DMS 273 (cell line): ENCODE measurements at regions not wholly inside any gene's neighbourhood (a gene's known extent, or its start where the extent isn't known, plus 50 kb on each side); places are given as distances from the start of the nearest gene placed in this dataset.
A peak's percentile ranks its signal among the peaks of the same experiment; 100 is the strongest.

Experiments used
- DNase-seq: peaks from one replicate; lab custom pipeline; 2025; ENCODE audit not compliant: unreplicated experiment; lab: John Stamatoyannopoulos, UW

DNA sequence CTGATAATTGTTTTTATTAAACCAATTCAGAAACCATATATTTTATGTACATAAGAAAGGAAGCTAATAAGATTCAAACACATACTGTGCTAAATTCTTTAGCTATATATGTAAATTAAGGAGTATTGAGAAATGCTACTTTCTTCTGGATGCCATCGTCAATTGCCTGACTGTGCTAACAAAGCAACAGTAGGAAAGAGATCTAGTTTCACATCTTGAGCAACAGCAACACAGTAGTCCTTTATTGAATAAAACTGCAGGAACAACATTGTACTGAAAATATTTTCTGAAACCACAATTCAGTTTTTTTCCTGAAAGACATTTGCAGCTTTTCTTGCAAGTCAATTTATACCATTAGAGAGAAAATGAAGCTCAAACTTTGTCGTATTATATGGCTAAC is 1404.9 kb upstream of the SLC39A10 start:
- no peak for DNase-seq

DNA sequence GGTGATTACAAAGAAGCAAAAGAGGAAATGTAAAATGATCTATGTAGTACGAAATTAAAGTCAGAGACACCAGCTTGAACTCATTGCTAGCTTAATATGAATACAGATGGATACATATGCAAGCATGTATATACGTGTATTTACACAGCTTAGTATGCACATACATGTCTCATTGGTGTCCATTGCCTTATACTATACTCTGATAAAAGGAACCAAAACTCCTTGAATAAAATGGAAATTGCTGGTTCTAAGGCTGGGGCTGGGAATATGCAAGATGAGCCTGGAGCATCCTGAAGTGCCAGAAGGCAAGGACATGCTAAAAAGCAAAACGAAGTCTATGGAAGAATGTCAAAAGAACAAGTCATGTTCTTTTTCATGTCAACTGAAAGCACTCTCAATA is 1424.4 kb upstream of the SLC39A10 start:
- no peak for DNase-seq

DNA sequence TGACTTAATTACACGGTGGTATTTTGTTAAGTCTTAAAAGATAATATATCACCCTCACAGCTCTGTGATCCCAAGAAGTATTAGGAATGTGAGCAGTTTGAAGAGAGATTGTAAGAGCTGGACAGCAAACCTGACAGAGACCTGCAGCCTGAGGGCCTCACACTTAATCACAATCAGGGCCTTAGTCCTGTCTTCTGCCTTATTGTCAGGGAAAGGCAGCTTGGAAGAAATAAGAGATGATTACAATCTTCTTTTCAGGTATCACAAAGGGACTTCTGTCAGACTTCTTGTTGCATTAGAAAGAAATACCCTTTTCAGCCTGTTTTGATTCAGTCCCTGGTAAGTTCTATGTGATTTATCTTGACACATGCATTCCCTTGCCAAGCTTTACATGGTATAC is 1433.8 kb upstream of the SLC39A10 start:
- DNase-seq = peak; percentile 26

DNA sequence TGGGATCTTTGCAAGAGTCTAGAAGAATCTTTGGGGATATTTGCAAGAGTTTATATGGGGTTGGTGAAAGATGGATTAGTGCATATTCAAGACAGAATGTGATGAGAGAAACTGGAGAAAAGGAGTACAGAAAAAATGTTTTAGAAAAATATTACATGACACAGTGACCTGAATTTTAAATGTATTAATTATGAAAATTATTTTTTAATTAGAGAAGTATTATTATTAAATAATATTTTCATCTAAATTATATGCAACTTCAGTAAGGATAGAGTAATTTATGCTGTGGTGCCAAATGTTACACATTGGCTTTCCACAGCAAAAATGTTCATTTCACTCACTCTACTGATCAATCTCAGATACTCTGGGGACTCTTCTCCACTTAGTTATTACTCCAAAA is 1442.8 kb upstream of the SLC39A10 start:
- DNase-seq = no peak

DNA sequence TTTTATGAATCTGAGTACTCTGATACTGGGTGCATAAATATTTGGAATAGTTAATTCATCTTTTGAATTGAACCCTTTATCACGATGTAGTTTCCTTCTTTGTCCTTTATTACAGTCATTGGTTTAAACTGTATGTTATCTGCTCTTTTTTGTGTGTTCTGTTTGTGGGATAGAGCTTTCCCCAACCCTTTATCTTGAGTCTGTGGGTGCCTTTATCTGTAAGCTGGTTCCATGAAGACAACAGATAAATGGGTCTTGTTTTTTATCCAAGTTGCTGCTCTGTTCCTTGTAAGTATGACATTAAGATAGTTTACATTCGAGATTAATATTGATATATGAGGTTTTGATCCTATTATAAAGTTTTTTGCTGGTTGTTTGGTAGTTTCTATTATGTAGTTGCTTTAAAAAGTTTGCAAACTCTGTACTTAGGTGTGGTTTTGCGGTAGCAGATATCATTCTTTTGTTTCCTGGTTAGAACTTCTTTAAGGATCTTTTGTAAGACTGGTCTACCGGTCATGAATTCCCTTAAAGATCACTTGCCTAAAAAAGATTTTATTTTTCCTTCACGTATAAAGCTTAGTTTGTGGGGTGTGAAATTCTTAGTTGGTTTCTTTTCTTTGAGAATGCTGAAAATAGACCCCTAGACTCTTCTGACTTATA is 1451.3 kb upstream of the SLC39A10 start:
- DNase-seq = no peak

DNA sequence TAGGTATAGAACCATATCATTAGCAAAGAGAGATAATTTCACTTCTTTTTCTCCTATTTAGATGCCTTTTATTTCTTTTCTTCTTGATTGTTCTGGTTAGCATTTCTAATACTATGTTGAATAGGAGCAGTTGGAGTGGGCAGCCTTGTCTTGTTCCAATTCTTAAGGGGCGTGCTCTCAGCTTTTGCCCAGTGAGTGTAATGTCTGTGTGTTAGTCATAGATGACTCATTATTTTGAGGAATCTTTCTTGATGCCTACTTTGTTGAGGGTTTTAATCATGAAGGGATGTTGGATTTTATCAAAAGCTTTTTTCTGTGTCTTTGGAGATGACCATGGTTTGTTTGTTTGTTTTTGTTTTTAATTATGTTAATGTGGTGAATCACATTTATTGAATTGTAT is 1453.1 kb upstream of the SLC39A10 start:
- DNase-seq = no peak

DNA sequence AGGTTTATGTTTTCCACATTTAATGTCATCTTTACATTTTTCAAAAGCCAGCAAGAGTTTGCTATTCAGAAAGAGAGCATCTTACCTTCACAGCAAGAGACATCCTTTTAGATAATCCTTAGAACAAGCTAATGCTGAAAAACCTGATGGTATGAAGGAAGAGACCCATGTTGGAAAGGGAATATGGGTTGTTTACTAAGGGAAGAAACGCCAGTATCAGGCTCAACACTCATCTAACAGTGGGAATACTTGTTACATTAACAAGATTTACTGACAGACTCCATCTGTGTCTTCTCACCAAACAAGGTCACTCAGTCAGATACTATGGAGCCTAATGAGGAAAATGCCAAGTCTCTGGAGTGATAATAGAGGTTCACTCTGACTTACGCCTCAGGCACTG is 1474.1 kb upstream of the SLC39A10 start:
- no peak for DNase-seq

DNA sequence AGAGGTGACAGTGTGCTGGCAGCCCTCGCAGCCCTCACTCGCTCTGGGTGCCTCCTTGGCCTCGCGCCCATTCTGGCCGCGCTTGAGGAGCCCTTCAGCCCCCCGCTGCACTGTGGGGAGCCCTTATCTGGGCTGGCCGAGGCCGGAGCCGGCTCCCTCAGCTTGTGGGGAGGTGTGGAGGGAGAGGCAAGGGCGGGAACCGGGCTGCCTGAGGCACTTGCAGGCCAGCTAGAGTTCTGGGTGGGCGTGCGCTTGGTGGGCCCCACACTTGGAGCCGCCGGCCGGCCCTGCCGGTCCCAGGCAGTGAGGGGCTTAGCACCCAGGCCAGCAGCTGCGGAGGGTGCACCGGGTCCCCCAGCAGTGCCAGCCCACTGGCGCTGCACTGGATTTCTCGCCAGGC is 1480.9 kb upstream of the SLC39A10 start:
- no peak for DNase-seq

DNA sequence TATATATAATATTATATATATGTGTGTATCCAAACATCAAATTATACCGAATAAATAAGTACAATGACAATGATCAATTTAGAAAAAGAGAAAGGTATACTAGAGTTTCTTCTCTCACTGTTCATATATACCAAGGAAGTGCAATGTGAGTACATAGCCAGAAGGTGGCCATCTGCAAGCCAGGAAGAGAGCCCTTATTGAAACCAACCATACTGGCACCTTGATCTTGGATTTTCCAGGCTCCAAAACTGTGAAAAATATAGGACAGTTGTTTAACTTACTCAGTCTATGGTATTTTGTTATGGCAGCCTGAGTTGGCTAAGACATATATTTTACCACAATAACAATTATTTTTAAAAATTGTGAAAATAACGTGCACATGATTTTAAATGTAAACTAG is 1490.2 kb upstream of the SLC39A10 start:
- DNase-seq = peak; percentile 78

DNA sequence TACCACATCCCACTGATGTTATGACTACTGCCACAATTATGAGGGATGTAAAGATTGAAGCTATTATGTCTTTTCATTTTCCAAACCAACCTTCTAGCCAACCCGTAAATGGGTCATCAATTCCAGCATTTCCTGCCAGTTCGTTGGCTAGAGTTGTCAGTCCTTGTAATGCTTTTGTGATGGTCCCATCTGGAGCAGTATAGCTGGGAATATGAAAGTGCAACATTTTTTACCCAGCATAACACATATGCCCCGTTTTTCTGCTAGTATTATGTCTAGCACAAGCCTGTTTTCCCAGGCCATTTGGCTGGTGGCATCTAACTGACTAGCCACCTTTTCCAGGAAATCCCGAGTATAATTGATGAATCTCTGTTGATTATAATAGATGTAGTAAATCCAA is 1501.6 kb upstream of the SLC39A10 start:
- no peak for DNase-seq

DNA sequence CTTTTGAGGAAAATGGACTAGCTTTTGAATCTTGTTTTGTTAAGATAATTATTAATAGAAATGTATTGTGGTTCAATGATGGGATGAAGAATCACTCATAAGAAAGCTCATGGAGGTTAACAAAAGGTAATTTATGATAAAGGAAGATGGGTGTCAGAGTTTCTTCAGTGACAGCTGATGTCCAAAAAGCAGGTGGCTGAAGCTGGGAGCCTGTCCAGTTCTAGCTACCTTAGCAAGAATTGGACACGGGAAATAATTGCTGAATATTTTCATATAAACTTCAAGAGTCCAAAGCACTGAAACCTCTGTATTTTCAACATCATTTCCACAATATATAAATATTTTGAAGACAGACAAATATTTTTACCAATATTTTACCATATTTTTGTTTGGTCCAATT is 1505.8 kb upstream of the SLC39A10 start:
- DNase-seq = no peak

DNA sequence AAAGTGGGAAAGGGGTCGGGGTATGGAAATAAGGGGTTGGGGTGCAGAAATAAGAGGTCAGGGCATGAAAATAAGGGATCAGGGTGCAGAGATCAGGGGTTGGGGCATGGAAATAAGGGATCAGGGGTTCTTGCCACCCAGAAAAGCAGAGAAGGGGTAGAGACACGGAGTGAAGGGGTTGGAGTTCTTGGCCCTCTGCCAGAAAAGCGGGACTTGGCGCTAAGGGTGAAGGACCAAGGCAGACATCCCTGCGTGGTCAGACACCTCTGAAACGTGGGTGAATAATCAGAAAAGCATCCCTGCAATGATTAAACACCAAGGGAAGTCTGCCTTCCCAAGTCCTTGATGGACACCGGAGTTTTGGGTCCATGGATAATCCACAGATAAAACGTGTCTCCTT is 1521.6 kb upstream of the SLC39A10 start:
- no peak for DNase-seq

DNA sequence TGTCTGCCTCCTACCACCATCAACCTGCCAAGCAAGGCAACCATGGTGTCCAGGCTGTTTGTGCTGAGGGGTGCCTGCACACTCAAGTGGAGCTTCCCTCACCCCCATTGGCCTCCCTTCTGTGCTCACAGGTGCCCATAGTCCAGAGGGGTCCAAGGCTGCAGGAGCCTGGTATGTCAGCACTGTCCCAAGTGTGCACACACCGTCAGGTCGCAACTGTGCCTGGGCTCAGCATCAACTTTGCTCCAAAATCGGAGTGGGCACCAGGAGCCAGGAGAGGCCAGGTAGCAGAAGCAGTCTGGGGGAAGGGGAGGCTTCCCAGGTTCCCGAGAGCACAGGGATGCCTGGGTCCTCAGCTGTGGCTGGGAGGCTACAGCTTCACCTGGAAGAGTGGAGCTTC is 1528.2 kb upstream of the SLC39A10 start:
- no peak for DNase-seq

DNA sequence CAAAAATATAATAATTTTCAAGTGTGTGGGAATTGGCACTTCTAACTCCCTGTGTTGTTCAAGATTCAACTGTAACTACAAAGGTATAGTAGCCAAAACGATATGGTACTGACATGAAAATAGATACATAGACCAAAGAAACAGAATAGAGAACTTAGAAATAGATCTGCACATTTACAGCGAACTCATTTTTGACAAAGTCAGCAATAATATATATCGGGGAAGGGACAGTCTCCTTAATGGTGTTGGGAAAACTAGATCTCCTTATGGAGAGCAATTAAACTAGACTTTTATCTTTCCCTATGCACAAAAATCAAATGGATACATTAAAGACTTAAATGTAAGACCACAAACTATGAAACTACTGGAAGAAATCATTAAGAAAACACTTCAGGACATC is 1530.6 kb upstream of the SLC39A10 start:
- DNase-seq = no peak

DNA sequence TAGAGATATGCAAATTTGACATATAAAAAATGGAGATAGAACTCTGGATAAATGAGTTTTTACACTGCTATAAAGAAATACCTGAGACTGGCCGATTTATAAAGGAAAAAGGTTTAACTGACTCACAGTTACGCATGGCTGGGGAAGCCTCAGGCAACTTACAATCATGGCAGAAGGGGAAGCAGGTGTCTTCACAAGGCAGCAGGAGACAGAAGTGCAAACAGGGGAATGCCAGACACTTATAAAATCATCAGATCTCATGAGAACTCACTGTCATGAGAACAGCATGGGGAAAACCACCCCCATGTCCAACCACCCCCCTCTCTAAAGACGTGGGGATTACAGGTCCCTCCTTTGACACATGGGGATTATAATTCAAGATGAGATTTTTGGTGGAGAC is 1540.2 kb upstream of the SLC39A10 start:
- peak; percentile 88 for DNase-seq

DNA sequence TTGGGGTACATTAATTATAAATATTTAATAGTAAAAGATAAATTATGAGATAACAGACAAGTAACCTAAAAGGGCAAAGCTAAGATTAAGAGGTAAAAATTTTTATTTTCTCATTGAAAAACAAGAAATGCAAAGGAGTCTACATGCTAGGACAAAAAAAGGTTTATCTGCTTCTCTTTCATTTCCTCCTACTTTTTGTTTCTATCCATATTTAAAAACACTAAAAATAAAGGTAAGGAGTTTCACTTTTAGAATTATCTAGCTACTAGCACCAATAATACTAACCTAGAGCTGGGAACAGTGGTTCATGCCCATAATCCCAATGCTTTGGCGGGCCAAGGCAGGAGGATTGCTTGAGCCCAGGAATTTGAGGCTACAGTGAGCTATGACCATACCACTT is 1551.7 kb upstream of the SLC39A10 start:
- no peak for DNase-seq

DNA sequence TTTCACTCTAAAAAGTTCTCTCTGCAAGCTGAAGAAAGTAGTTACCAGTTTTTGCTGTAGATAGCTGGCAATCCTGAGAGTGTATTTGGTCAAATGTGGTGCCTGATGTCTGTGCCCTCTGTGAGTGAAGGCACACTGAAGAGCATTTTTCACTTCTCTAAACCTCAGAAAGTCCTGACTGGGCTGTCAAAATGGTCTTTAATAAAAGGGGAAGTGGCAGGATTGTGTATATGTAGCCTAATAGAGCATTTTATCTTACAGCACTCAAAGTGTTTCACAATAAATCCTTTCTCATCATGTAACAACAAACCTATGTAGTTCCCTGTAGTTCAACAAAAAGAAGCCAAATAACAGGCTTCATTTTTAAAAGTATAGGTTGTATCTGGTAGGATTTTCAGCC is 1552.3 kb upstream of the SLC39A10 start:
- peak; percentile 18 for DNase-seq

DNA sequence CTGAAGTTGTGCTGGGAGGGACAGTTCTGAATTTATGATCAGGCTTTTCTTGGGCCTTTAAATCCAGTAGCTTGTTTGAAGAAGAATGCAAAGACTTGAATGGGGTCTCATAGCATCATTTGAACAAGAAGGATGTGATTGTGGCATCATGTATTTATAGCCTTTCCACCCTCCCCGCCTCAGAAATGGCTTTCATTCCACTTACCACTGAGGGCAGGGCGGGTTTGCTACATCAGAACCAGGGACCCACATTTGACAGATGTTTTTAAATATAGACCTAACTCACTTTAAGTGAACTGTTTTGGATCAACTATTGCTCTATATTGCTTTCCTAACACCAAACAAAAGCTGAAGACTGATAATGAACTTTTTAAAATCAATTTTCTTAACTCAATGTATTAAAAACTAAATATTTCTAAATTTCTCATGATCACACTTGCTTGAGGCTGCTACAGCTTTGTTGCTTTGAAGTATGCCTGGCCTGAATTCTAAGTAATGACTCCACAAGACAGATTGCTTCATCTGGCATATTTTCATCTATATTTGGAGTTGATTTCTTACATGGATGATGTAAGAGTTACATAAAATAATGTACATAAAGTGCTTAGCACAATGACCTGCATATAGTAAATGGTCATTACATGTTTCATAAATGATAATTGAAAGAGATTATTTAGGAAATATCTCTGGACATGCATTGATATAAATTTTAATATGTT is 1552.9 kb upstream of the SLC39A10 start:
- peak; percentile 44 for DNase-seq

DNA sequence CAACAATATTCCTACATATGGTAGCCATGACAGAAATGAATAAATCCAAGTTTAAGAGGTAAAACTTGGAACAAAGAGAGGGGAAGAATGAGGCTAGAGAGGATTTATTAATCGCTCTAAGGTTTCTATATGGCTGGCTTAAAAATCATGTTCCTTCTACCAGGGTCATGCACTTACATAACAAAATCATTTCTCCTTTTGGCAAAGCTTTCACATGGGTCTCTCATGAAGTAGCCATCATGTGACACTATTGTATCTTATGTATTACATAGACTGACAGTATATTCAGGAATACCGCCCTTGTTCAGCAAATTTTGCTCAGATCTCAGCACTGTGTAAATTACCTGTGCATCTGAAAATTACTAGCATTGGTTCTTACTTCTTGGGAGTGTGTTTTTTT is 1554.5 kb upstream of the SLC39A10 start:
- no peak for DNase-seq

DNA sequence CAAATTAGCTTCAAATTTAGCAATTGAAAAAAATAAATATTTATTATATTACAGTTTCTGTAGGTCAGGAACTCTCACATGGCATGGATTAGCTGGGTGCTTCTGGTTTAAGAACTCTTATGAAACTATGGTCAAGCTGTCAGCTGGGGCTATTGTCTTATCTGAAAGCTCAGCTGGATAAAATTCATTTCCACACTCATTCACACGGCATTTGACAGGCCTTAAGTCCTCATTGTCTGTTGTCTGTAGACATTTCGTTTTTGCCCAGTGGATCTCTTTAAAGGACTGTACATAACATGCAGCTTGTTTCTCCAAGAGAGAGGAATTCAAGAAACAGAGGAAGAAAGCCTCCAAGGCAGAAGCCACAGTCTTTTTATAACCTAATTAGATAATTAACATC is 1556.8 kb upstream of the SLC39A10 start:
- DNase-seq = peak; percentile 13

DNA sequence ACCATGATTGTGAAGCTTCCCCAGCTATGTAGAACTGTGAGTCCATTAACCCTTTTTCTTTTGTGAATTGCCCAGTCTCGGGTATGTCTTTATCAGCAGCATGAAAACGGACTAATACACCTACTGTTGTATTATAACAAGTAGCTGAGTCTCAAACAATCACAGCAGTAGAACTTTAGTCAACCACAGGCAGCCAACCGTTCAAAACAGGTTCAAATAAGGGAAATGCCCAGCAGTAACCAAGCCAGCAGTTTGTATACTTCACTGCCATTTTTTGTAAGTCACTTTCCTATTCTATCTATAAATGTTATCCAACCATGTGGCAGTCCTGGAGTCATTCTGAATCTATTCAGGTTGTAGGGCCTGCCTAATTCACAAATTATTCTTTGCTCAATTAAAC is 1560.6 kb upstream of the SLC39A10 start:
- no peak for DNase-seq

DNA sequence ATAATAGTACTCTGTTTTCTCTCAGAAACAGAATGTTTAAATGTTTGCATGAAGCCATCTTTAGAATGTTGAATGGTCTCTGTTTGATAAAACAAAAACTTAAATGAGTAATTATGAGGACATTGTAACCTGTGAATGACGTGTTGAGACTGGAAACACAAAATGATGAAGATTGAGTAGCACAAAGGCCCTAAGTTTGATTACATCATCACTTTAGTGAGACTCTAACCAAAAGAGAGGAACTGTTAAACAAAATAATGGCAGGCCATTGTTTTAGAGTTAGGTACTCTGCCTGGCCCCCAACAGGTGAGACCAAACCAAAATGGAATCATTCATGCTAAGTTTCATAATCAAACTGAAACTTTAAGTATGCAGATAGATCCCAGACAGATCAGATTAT is 1561.7 kb upstream of the SLC39A10 start:
- no peak for DNase-seq
